Mucosa of descending colon (tissue), 3 donors: ENCODE measurements at regions not wholly inside any gene's neighbourhood (a gene's known extent, or its start where the extent isn't known, plus 50 kb on each side); places are given as distances from the start of the nearest gene placed in this dataset.

Source experiments
- ATAC-seq: fragments of 200-7000 bp; cut with Tn5 transposase; one replicate; pipeline ENCODE4 v1.9.1; 2020; ENCODE audit warnings: mild to moderate bottlenecking, moderate library complexity
- DNase-seq, 3 donors: peaks; one replicate each; pipeline ENCODE4 v3.0.0-alpha.2; 2020
- H3K36me3 ChIP-seq: fragments of 200-600 bp; one replicate; pipeline ENCODE4 v1.8.0; 2021; ENCODE audit warnings: low read depth, mild to moderate bottlenecking
- H3K4me1 ChIP-seq: fragments of 200-600 bp; one replicate; pipeline ENCODE4 v1.8.0; 2021; ENCODE audit warnings: low read depth, mild to moderate bottlenecking
- H3K4me3 ChIP-seq: fragments of 200-600 bp; one replicate; pipeline ENCODE4 v1.8.0; 2021; ENCODE audit warnings: mild to moderate bottlenecking
- H3K9me3 ChIP-seq: fragments of 200-600 bp; one replicate; pipeline ENCODE4 v1.8.0; 2021; ENCODE audit warnings: mild to moderate bottlenecking
- intact Hi-C, 2 donors: fragments of 100-400 bp; cut with DNase I in 1 of 2; cut with micrococcal nuclease in 1 of 2; formaldehyde crosslinking; loops; one replicate each; pipeline versions ENCODE4 v1.11.0 to v1.11.1; 2022; cut with DNase I, micrococcal nuclease
- TF ChIP-seq, protein P1 (sequence below): fragments of 200-600 bp; IDR thresholded peaks from one replicate; pipeline ENCODE4 v1.8.0; 2022; ENCODE audit warnings: antibody characterized with exemption, mild to moderate bottlenecking
- donor health status: DM: no; HTN: no; CAD: no; lungs with moderate emphysema.
- donor health status: DM: no; HTN: no; CAD: no.
- donor health status: DM: no; HTN: yes; CAD: no.

DNA sequence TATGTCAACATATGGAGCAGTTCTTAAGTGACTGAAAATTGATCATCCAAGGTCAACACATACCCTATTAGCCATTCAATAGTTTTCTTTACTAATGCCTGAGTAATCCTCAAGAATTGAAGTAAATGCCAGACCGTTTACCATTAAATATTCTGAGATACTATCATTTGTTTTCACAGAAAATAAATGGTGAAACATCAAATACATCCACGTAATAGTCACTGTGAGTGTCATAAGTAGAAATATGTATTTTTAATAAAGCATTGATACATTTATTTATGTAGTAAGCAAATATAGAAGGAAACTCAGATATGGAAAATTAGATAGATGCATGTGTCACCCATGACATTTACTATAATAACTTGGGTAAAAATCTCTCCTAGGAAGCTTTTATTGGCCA, 927.8 kb upstream of the NRXN1 start:
- ATAC-seq (no peak), DNase-seq (no peak)
- Histone ChIP-seq H3K4me1 (no peaks in the 10 kb centered on the region), H3K36me3 (no peaks in the 10 kb centered on the region), H3K9me3 (no peaks in the 10 kb centered on the region), H3K4me3 (no peak overlapping the region)
- TF ChIP-seq, protein P1, sequence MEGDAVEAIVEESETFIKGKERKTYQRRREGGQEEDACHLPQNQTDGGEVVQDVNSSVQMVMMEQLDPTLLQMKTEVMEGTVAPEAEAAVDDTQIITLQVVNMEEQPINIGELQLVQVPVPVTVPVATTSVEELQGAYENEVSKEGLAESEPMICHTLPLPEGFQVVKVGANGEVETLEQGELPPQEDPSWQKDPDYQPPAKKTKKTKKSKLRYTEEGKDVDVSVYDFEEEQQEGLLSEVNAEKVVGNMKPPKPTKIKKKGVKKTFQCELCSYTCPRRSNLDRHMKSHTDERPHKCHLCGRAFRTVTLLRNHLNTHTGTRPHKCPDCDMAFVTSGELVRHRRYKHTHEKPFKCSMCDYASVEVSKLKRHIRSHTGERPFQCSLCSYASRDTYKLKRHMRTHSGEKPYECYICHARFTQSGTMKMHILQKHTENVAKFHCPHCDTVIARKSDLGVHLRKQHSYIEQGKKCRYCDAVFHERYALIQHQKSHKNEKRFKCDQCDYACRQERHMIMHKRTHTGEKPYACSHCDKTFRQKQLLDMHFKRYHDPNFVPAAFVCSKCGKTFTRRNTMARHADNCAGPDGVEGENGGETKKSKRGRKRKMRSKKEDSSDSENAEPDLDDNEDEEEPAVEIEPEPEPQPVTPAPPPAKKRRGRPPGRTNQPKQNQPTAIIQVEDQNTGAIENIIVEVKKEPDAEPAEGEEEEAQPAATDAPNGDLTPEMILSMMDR: no peak
- intact Hi-C loops: no loop called here

DNA sequence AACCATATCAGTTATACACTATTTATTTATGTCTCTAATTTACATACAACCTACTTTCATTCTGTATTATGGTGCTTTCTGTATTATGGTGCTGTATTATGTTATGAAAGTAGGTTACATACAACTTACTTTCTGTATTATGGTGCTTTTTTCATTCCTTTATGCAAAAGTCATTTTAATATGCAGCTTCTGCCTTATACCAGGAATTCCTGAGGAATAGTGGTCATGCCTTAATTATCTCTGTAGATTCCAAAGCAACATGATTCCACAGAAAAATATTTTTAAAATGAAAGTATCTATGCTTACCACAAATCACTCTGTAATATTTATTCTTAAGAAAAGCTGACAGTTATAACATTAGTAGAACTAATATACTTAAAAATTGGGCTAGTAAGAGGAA, 922.0 kb upstream of the NRXN1 start:
- Histone ChIP-seq H3K4me1 (no peaks in the 10 kb centered on the region), H3K4me3 (no peak overlapping the region), H3K36me3 (no peaks in the 10 kb centered on the region), H3K9me3 (peaks cover 13% of the 10 kb centered on the region)
- no peak for DNase-seq
- ATAC-seq: no peak
- TF ChIP-seq, protein P1: no peak
- intact Hi-C loops: no loop called here

DNA sequence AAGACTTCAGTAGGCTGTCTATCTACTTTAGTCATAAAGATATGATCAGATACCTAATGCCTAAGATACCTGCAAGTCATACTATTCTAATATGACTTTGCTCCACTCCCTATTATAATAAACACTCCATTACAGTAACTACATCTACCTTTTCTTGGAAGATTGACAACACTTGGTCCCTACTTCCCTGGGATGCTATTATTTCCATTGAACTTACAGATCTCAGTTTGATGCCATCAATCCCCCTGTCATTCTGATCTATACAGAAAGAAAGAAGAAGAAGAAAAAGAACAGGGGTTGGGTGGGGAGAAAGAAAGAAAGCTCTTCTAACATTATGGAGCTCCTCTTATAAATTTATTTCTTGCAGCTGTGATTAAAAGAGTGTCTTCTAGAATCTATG, 889.1 kb upstream of the NRXN1 start:
- TF ChIP-seq, protein P1: no peak
- no peak for ATAC-seq
- intact Hi-C loops: no loop called here

DNA sequence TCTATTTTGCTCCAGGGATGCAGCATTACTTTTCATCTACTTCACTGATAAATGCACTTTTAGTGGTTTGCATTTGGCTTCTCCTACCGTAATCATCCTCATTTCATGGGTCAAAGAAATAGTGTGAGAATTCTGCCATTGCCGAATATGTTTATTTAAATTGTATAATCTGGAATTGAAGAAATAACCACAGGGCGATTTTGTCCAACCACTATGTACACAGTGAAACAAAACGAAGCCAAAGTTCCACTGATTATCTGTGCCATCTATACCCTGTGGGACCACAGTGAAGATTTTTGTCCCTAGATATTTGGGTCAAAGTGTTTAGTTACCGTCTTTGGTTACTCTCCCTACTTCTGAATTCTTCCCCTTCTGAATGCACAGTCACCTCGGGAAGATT, 888.6 kb upstream of the NRXN1 start:
- H3K4me3 ChIP-seq: no peak overlapping the region
- intact Hi-C loops: no loop called here
- peaks cover 4% of the 10 kb centered on the region for H3K9me3 ChIP-seq
- TF ChIP-seq, protein P1: no peak
- H3K4me1 ChIP-seq: no peaks in the 10 kb centered on the region
- H3K36me3 ChIP-seq: no peaks in the 10 kb centered on the region
- no peak for ATAC-seq
- DNase-seq: no peak

More for the DNA sequence above, 889.1 kb upstream of the NRXN1 start:
- Histone ChIP-seq H3K4me3 (no peak overlapping the region), H3K9me3 (peaks cover 6% of the 10 kb centered on the region), H3K4me1 (no peaks in the 10 kb centered on the region), H3K36me3 (no peaks in the 10 kb centered on the region)
- DNase-seq: no peak

DNA sequence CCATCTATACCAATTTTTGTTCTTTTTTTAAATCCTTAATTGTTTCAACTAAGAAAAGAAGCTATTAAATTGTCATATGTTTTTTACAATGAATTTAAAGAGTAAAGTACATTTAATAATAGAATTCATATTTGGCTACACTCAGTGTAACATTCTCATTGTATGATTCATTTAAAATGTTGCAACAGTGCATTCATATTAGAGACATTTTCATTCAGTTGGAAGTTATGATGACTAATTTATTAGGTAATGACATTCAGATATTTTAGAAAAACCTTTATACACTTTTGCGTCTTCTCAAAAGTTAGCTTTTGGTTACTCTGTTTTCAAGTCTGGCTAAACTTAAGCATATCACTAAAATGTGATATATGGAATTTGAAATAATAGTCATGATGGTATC, 887.5 kb upstream of the NRXN1 start:
- Histone ChIP-seq H3K9me3 (peaks cover 4% of the 10 kb centered on the region), H3K36me3 (no peaks in the 10 kb centered on the region), H3K4me3 (no peak overlapping the region), H3K4me1 (no peaks in the 10 kb centered on the region)
- DNase-seq (no peak), ATAC-seq (no peak)
- TF ChIP-seq, protein P1: no peak
- intact Hi-C loops: no loop called here

DNA sequence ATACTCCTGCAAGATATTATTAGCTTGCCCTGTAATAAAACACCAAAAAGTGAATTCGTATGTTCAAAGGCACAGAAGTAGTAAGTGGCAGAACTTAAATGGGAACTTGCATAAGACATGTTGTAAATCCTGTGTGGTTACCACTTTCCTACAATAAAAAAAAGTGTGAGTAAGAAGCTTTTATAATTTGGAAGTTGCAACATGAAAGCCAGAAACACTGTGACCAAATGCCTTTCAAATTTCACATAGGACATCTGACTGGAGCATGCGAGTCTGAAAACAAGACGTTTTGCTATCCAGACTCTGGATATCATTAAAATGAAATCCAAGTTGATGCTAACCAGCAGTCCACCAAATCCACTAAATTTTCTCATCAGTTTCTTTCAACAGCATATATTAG, 886.2 kb upstream of the NRXN1 start:
- TF ChIP-seq, protein P1: no peak
- Histone ChIP-seq H3K9me3 (peaks cover 4% of the 10 kb centered on the region), H3K4me1 (no peaks in the 10 kb centered on the region), H3K4me3 (no peak overlapping the region), H3K36me3 (no peaks in the 10 kb centered on the region)
- no peak for DNase-seq
- intact Hi-C loops: no loop called here
- ATAC-seq: no peak
